Osteoblast (primary cell): ENCODE measurements at regions not wholly inside any gene's neighbourhood (a gene's known extent, or its start where the extent isn't known, plus 50 kb on each side); places are given as distances from the start of the nearest gene placed in this dataset.

Source experiments
- DNase-seq: peaks from one replicate; pipeline ENCODE4 v3.0.0; 2011; ENCODE audit warnings: low spot score, mixed read lengths; ENCODE audit not compliant: insufficient read length; ENCODE audit errors: missing footprints
- H2AFZ ChIP-seq: 2 replicates; pipeline ENCODE4 v1.6.0; 2011; ENCODE audit warnings: mild to moderate bottlenecking, low read length
- H3K27ac ChIP-seq: 2 replicates; pipeline ENCODE4 v1.5.1; 2011; ENCODE audit warnings: mild to moderate bottlenecking, low read depth, low read length, moderate library complexity
- H3K27me3 ChIP-seq: 2 replicates; pipeline ENCODE4 v1.6.0; 2012; ENCODE audit warnings: mild to moderate bottlenecking, control low read depth, inconsistent platforms, low read length, moderate library complexity; ENCODE audit not compliant: insufficient read depth
- H3K36me3 ChIP-seq: 2 replicates; pipeline ENCODE4 v1.5.1; 2011; ENCODE audit warnings: mild to moderate bottlenecking, low read length, control low read depth, moderate library complexity; ENCODE audit not compliant: insufficient read depth
- H3K4me1 ChIP-seq: 2 replicates; pipeline ENCODE4 v1.5.1; 2011; ENCODE audit warnings: mild to moderate bottlenecking, low read length, control low read depth, moderate library complexity; ENCODE audit not compliant: insufficient read depth
- H3K4me2 ChIP-seq: 2 replicates; pipeline ENCODE4 v1.6.0; 2011; ENCODE audit warnings: mild to moderate bottlenecking, low read length; ENCODE audit not compliant: insufficient read depth
- H3K4me3 ChIP-seq: fragments of 200-600 bp; sonication (generic); 3 replicates; pipeline ENCODE4 v1.5.1; 2012; ENCODE audit warnings: mild to moderate bottlenecking, low read length, inconsistent platforms; ENCODE audit not compliant: insufficient read depth
- H3K79me2 ChIP-seq: 2 replicates; pipeline ENCODE4 v1.6.0; 2012; ENCODE audit warnings: mild to moderate bottlenecking, low read length, control low read depth, inconsistent platforms; ENCODE audit not compliant: insufficient read depth
- H3K9me3 ChIP-seq: 2 replicates; pipeline ENCODE4 v1.5.1; 2011; ENCODE audit warnings: low read depth, low read length, control low read depth
- H4K20me1 ChIP-seq: 2 replicates; pipeline ENCODE4 v1.6.0; 2012; ENCODE audit warnings: mild to moderate bottlenecking, low read length, control low read depth; ENCODE audit not compliant: insufficient read depth
- CTCF ChIP-seq: IDR thresholded peaks from 2 replicates; pipeline ENCODE4 v1.5.1; 2011; ENCODE audit warnings: mild to moderate bottlenecking, low read depth, low read length, moderate library complexity; ENCODE audit errors: extremely low read depth

DNA sequence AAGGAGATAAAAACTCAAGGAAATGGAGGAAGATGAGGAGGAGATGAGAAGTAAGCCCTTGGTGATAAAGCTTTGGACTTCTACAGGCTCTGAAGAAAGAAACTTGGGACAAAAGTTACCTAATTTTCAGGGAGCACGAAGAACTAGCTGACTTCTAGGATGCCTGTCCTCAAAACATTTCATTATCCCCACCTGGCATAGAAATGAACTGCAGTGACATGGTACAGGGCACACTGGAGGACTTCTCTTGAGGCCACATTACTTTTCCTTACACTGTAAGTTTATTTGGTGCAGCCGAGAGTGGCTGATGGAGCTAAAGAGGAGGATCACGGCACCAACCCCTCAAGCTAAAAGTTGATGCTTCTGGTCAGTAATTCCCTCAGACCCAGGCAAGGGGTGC, 269.5 kb upstream of the MSX2 start:
- Histone ChIP-seq H3K4me2 (no peak overlapping the region), H2AFZ (no peak overlapping the region), H3K4me3 (no peak overlapping the region), H4K20me1 (no peaks in the 10 kb centered on the region), H3K36me3 (no peaks in the 10 kb centered on the region), H3K79me2 (no peaks in the 10 kb centered on the region), H3K4me1 (no peaks in the 10 kb centered on the region), H3K9me3 (no peaks in the 10 kb centered on the region), H3K27me3 (no peaks in the 10 kb centered on the region), H3K27ac (no peak overlapping the region)
- no peak for TF ChIP-seq CTCF
- no peak for DNase-seq

GRCh38 chr5:174455301-174455700, 269.1 kb upstream of the MSX2 start:
- Histone ChIP-seq H3K4me3 (no peak overlapping the region), H3K36me3 (no peaks in the 10 kb centered on the region), H3K9me3 (no peaks in the 10 kb centered on the region), H3K27ac (no peak overlapping the region), H3K4me2 (no peak overlapping the region), H2AFZ (no peak overlapping the region), H3K4me1 (no peaks in the 10 kb centered on the region), H3K79me2 (no peaks in the 10 kb centered on the region), H4K20me1 (no peaks in the 10 kb centered on the region), H3K27me3 (no peaks in the 10 kb centered on the region)
- DNase-seq, result no peak
- TF ChIP-seq CTCF, result no peak

DNA sequence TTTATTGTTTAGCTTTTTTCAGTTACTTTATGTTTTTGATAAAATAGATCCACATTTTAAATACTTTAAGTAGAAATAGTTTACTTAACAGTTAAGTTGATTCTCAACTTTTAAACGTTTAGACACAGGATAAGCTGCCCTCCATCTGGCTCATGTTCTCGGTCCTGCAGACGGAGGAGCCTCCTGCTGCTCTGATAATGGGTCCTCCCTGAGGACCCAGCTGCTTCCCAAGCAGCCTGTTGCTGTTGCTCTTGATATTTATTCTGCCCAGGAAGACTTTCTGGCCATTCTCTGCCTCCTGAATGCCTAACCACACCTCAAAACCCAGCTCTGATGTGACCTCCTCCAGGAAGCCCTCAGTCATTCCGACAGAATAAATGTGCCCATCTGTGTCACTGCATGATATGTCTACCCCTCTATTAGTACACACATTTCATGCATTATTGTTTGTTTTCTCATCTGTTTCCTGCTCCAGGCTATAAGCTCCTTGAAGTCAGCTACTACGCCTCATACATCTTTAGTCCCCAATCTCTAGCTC, 267.2 kb upstream of the MSX2 start:
- H3K9me3 ChIP-seq, result no peaks in the 10 kb centered on the region
- H3K36me3 ChIP-seq, result no peaks in the 10 kb centered on the region
- no peak for DNase-seq
- no peak overlapping the region for H2AFZ ChIP-seq
- no peak overlapping the region for H3K27ac ChIP-seq
- no peaks in the 10 kb centered on the region for H3K27me3 ChIP-seq
- no peaks in the 10 kb centered on the region for H3K79me2 ChIP-seq
- no peak overlapping the region for H3K4me3 ChIP-seq
- no peaks in the 10 kb centered on the region for H4K20me1 ChIP-seq
- H3K4me2 ChIP-seq, result no peak overlapping the region
- no peak for TF ChIP-seq CTCF
- H3K4me1 ChIP-seq, result no peaks in the 10 kb centered on the region

- Histone ChIP-seq H3K9me3 (no peaks in the 10 kb centered on the region), H3K4me3 (no peak overlapping the region), H3K4me2 (no peak overlapping the region), H3K27ac (no peak overlapping the region), H4K20me1 (no peaks in the 10 kb centered on the region), H3K4me1 (no peaks in the 10 kb centered on the region), H3K79me2 (no peaks in the 10 kb centered on the region), H3K27me3 (no peaks in the 10 kb centered on the region), H2AFZ (no peak overlapping the region), H3K36me3 (no peaks in the 10 kb centered on the region)
- no peak for DNase-seq
- TF ChIP-seq CTCF, result no peak
These were observed 265.2 kb upstream of the MSX2 start for GRCh38 chr5:174459071-174459702.
